ENCODE measurements at regions not wholly inside any gene's neighbourhood (a gene's known extent, or its start where the extent isn't known, plus 50 kb on each side); places are given as distances from the start of the nearest gene placed in this dataset.

- CTCF ChIA-PET (ENCODE audit: partially characterized antibody), result interaction anchor here (0.7 to 0.9 kb wide), 2 partner anchors 132 to 393 kb away, joined by 3 read pairs; no protein-coding TSS in a partner anchor
- Histone ChIP-seq H4K91ac (replicated peaks; ENCODE audit: insufficient read length, low read length) (no peak overlapping the region), H3K4me3 (ENCODE audit: extremely low read depth in 1 of 4, insufficient read depth in 2 of 4, low read depth in 3 of 4, low read length in 4 of 4) (no peak overlapping the region), H3K23me2 (ENCODE audit: low read depth, low read length) (no peaks in the 10 kb centered on the region), H2AK5ac (ENCODE audit: low read depth, low read length) (no peak overlapping the region), H2BK15ac (ENCODE audit: low read length) (no peak overlapping the region), H3K27me3 (replicated peaks in 1 of 4; ENCODE audit: control insufficient read depth in 3 of 4, extremely low read depth in 1 of 4, insufficient read depth in 3 of 4, low read length in 3 of 4) (no peaks in the 10 kb centered on the region), H3K4me2 (ENCODE audit: insufficient read depth in 1 of 2, low read depth in 2 of 2, low read length in 2 of 2) (no peak overlapping the region), H3K9me3 (ENCODE audit: insufficient read depth in 2 of 2, low read depth in 1 of 2, low read length in 1 of 2) (no peaks in the 10 kb centered on the region), H2BK5ac (ENCODE audit: low read depth, low read length) (no peak overlapping the region), H3K18ac (ENCODE audit: extremely low read depth, low read length) (no peak overlapping the region), H3K27ac (ENCODE audit: low read depth, low read length) (no peak overlapping the region), H2AFZ (ENCODE audit: low read length) (no peak overlapping the region), H3K56ac (replicated peaks; ENCODE audit: insufficient read length, low read depth, low read length) (no peak overlapping the region), H2BK12ac (ENCODE audit: low read depth, low read length) (no peak overlapping the region), H2BK20ac (ENCODE audit: low read length) (no peak overlapping the region), H3K23ac (ENCODE audit: insufficient read length) (no peak overlapping the region), H3K79me1 (ENCODE audit: low read depth, low read length) (no peaks in the 10 kb centered on the region), H3K9ac (replicated peaks in 1 of 4; ENCODE audit: extremely low read depth in 1 of 4, low read depth in 3 of 4, low read length in 3 of 4) (no peak overlapping the region), H3K36me3 (ENCODE audit: control insufficient read depth in 2 of 4, insufficient read depth in 4 of 4, low read length in 3 of 4) (no peaks in the 10 kb centered on the region), H3K14ac (ENCODE audit: insufficient read length) (no peak overlapping the region), H4K5ac (ENCODE audit: insufficient read length, low read depth, low read length) (no peak overlapping the region), H3K4ac (replicated peaks; ENCODE audit: insufficient read length, low read depth, low read length) (no peak overlapping the region), H3K4me1 (replicated peaks in 1 of 4; ENCODE audit: control insufficient read depth in 3 of 4, insufficient read depth in 4 of 4, low read length in 3 of 4) (no peaks in the 10 kb centered on the region; a peak in 1 of 7 replicates), H4K8ac (ENCODE audit: extremely low read depth, insufficient read depth, low read length) (no peak overlapping the region), H3K79me2 (ENCODE audit: control insufficient read depth in 1 of 2, insufficient read depth in 2 of 2, low read length in 2 of 2) (no peaks in the 10 kb centered on the region), H2BK120ac (replicated peaks; ENCODE audit: low read depth, low read length) (no peak overlapping the region), H4K20me1 (replicated peaks in 1 of 2; ENCODE audit: control insufficient read depth in 1 of 2, insufficient read depth in 2 of 2, low read length in 2 of 2) (no peaks in the 10 kb centered on the region)
- no peak for FAIRE-seq
- POLR2A ChIA-PET (ENCODE audit: partially characterized antibody), result no interaction called here
- DNase-seq (ENCODE audit: low read depth in 1 of 2, low spot score in 2 of 2), result no peak
- 82% methylated on average over 8 of the region's 8 CpGs; no CpG with 5 or more reads in 1 of the 2 experiments for WGBS, 2 experiments (ENCODE audit: extremely low coverage in 1 of 2, insufficient coverage in 1 of 2, insufficient read length in 1 of 2, insufficient replicate concordance in 2 of 2, low coverage in 1 of 2, low lambda C conversion rate in 2 of 2, missing lambda C conversion rate in 1 of 2)
- no peak for TF ChIP-seq JUN (IDR thresholded peaks at IDR 0.05; ENCODE audit: low read depth, low read length)
- TF ChIP-seq CBX8 (IDR thresholded peaks at IDR 0.05; ENCODE audit: borderline replicate concordance, low read depth, low read length), result no peak
- no peak for TF ChIP-seq KDM5A (IDR thresholded peaks at IDR 0.05; ENCODE audit: low read length)
- TF ChIP-seq CTBP2 (IDR thresholded peaks at IDR 0.05; ENCODE audit: borderline replicate concordance, insufficient read depth, insufficient read length, low read length), result no peak
- TF ChIP-seq BRCA1 (IDR thresholded peaks at IDR 0.05; ENCODE audit: low read depth, low read length), result no peak
- no peak for TF ChIP-seq ATF3 (IDR thresholded peaks at IDR 0.05; ENCODE audit: insufficient read depth, low read depth, low read length)
- no peak for TF ChIP-seq TAF7 (optimal IDR thresholded peaks at IDR 0.05; ENCODE audit: borderline replicate concordance, low read depth, low read length)
- TF ChIP-seq SP4 (IDR thresholded peaks at IDR 0.05; ENCODE audit: low read length), result no peak
- TF ChIP-seq HDAC2 (IDR thresholded peaks at IDR 0.05; ENCODE audit: borderline replicate concordance in 1 of 2, low read depth in 2 of 2, low read length in 2 of 2), result no peak
- TF ChIP-seq NANOG (IDR thresholded peaks at IDR 0.05; ENCODE audit: insufficient read depth, low read depth, low read length, poor library complexity, severe bottlenecking), result no peak
- no peak for TF ChIP-seq RFX5 (IDR thresholded peaks at IDR 0.05; ENCODE audit: borderline replicate concordance, low read depth, low read length)
- no peak for TF ChIP-seq KDM1A (IDR thresholded peaks at IDR 0.05; ENCODE audit: borderline replicate concordance, low read length)
- TF ChIP-seq NRF1 (IDR thresholded peaks at IDR 0.05; ENCODE audit: low read depth, low read length), result no peak
Observed at GRCh38 chr3:20905210-20905805, 719.3 kb upstream of the SGO1 start.
